ENCODE measurements at regions not wholly inside any gene's neighbourhood (a gene's known extent, or its start where the extent isn't known, plus 50 kb on each side); places are given as distances from the start of the nearest gene placed in this dataset.
"Not testable (repeated sequence)": the region's sequence is repeated elsewhere in the genome, so short reads cannot be mapped to it uniquely, and the experiment has no call there.

- no peak for DNase-seq
Measured at GRCh38 chr1:38746941-38747600, 112.5 kb downstream of the RRAGC start.

DNA sequence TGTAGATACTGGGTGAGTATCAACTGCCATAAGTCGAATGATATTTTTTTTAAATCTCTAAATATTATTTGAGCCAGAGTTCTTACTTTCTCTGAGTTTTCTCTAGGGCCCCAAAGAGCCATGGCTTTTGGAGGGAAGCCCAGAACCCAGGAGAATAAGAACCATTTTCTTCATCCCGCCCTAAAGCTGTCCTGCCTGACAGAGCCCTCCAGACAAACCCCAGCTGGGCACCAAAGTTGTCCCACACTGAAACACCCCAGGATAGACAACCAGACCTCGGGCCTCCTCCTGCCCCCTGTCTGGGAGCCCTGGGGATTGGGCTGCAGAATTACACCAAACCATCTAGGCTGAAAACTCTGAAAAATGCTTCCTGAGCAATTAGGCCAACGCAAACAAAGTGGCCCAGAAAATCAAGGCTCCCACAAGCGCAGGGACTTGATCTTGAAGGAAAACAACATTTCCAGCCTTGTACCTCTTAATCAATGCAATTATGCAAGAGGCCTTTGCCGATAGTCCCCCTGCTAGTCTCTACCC lies 113.1 kb downstream of the RRAGC start:
- no peak for DNase-seq

GRCh38 chr1:38745476-38746401 lies 113.8 kb downstream of the RRAGC start:
- DNase-seq, result no peak

DNA sequence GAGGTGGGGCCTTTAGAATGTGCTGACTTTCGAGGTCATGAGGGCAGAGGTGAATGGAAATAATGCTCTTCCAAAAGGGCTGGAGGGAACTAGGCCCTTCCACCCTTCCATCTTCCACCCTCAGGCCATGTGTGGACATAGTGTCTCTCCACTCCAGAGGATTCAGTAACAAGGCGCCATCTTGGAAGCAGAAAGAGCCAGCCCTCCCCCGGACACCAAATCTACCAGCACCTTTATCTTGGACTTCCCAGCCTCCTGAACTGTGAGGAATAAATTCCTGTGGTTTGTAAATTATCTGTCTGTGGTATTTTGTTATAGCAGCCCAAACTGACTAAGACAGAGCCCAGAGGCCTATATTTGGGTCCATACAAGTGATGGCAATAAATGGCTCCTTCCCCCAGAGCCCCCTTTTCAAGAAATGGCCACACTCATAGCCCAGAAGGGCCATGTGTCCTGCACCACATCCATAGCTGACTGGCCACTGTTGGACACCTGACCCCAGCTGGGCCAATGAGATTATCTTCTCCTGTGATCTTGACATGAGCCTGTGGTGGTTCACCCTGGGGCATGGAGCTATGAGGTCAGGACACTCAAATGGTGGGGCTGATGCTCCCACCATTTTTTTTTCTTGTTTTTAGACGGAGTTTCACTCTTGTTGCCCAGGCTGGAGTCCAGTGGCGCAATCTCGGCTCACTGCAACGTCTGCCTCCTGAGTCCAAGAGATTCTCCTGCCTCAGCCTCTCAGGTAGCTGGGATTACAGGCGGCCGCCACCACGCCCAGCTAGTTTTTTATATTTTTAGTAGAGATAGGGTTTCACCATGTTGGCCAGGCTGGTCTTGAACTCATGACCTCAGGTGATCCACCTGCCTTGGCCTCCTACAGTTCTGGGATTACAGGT lies 114.9 kb downstream of the RRAGC start:
- no peak for DNase-seq

DNA sequence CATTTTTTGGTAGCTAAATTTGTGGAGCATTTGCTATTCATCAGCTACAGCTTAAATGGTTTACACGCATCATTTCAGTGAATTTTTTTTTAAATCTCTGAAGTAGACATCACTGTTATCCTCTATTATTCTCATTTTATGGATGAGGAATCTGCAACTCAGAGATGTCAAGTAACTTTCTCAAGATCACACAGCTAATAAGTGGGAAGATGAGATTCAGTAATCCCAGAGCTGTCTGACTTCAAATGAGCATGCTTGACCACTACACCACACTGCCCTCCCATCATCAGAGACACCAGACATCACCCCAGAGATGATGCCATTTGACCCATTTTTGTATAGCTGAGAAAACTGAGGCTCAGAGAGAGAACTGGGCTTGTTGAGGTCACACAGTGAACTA lies 116.4 kb downstream of the RRAGC start:
- DNase-seq, result no peak

- DNase-seq, result no peak
Measured at GRCh38 chr1:38741341-38741740, 118.2 kb downstream of the RRAGC start.

GRCh38 chr1:38740487-38740886 lies 119.1 kb downstream of the RRAGC start:
- no peak for DNase-seq

DNA sequence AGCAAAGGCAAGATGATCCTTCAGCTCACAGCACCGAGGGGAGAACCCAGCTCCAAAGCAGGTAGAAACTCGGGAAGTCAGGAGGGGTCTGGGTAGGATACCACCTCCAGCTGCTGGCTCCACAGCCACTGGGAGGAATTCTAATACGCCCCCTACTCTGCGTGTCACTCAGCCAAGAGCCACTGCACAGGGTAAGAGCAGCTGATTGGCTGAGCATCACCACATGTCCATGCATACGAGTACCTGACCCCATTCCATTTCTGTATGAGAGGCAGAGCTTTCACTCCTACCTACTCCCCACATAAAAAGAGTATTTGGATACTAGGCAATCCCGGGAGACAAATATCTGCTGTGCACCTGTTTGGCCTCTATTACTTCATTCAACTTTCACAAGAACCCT lies 121.4 kb downstream of the RRAGC start:
- DNase-seq, result no peak

- no peak for DNase-seq
Measured at GRCh38 chr1:38736399-38736798, 123.2 kb downstream of the RRAGC start.

- no peak for DNase-seq
Measured at GRCh38 chr1:38735651-38736161, 123.9 kb downstream of the RRAGC start.

DNA sequence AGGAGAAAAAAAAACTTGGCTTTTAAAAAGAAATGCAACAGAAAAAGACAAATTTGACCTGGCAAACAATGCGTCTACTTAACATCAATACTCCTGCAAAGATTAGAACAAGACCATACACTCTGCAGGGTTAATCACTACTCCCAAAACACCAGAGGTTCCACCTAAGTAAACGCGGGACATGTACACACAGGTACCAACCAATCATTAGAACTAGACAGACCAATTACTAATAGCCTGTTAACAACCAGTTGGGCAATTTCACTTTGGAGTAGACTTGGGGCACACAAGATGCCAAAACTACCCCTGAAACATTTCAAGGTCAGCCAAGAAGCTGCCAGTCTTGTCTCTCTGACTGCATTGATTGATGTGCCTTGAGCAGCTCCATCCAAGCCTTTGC lies 125.8 kb downstream of the RRAGC start:
- no peak for DNase-seq

DNA sequence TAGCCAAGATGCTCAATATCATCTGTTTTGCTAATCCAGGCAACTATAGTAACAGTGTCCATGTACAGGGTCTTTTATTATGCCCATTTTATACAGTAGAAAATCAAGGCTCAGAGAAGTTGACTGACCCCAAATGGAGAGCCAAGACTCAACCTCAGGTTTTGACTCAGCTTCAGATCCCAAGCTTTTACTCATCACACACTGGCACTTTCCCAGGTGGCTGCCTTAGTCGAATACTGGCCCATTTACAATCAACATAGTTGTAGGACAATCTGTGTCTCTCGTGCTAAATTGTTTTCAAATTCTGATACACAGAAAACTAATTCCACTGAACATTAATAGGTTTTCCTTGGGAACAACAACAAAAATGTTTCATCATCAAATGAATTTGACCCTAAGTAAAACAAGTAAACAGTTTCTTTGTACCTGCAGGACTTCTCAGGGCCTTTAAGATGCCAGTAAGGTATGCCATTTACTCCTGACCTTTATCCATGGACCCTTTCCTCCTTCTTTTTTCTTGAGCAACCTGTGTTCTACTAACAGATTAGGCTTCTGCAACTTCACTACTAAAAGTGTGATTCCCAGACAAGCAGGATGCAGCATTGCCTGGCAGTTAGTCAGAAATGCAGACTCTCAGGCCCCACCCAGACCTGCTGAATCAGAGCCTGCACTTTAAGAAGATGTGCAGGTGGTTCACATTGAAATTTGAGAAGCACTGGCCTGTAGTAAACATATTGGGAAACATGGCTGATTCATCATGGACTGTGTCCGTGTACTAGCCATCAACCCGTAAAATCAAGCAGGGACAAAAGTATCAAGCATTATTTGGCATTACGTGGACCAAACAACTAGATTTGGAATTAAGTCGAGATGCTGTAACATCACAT lies 128.8 kb downstream of the RRAGC start:
- DNase-seq, result no peak

DNA sequence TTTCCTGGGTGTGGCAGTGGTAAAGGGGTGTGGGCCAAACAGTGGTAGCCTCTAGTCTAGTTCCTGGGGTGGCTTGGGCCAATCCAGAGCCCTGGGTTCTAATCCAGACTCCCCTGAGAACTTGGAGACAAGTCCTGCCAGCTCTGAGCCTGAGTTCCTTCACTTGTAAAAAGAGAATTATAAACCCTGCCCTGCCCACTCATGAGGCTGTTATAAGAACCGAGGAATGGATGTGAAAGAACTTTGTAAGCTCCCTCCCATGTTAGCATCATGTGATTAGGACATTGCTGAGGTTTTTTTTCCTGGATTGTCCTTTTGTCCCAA lies 131.0 kb downstream of the RRAGC start:
- DNase-seq, result no peak

- DNase-seq, result no peak
Measured at GRCh38 chr1:38727684-38728584, 131.6 kb downstream of the RRAGC start.

GRCh38 chr1:38725321-38725961 lies 134.1 kb downstream of the RRAGC start:
- not testable (repeated sequence) for DNase-seq

GRCh38 chr1:38724160-38725131 lies 135.1 kb downstream of the RRAGC start:
- DNase-seq, result no peak

DNA sequence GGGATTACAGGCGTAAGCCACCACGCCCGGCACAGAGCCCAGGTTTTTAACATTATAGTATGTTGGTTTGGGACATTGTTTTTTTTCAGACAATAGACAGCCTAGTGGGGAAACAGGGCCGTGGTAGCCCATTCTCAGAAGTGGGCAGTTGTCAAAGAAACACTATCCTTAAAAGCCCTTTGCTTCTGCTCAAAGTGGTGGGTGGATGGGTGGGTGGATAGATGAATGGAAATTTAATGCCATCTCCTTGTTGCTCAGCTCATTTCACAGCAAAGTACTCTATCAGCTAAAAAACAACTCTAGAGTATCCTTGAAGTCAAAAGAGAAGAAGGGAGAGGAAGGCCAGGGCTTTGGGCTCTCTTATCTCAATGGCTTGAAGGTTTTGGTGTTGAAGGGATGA lies 137.8 kb downstream of the RRAGC start:
- no peak for DNase-seq

DNA sequence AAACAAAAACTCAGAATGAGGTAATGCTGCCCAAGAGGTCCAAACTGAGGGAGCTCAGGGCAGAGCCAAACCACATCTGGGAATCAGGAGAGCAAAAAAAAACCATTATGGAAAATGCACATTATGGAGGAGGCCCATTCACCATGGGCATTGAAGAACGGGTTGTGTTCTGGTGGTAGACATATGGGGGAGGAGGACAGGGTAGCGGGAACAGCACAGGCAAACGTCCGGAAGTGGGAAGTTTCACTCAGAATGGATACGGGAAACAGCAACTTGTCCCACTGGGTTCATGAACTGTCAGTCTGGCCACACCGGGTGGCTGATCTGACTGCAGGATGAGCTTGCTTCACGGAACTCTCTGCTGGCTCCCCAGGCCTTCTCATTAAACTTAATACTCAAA lies 139.7 kb downstream of the RRAGC start:
- no peak for DNase-seq

DNA sequence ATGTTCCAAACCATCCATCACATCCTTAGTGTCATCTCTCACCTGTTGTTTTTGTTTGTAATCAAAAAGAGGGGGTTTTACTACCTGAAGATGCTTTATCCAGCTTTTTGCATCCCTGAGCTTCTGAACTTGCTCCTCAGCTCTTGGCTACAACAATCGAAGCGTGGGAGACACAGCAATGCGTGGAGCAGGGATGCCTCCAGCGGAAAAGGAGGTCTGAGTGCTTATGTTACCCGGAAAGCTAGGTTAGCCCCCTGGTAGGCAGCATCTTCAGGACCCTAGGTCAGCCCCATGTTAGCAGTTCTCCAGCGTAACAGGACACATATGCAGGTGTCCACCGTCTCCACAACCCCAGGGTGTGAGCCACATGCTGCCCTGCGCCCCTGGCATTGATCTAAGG lies 141.5 kb downstream of the RRAGC start:
- no peak for DNase-seq

All from activated gamma-delta T cell treated with Interleukin-2 at 50 U/mL for 16 hours (primary cell).